ENCODE measurements at regions not wholly inside any gene's neighbourhood (a gene's known extent, or its start where the extent isn't known, plus 50 kb on each side); places are given as distances from the start of the nearest gene placed in this dataset.
A peak's percentile ranks its signal among the peaks of the same experiment; 100 is the strongest.

DNA sequence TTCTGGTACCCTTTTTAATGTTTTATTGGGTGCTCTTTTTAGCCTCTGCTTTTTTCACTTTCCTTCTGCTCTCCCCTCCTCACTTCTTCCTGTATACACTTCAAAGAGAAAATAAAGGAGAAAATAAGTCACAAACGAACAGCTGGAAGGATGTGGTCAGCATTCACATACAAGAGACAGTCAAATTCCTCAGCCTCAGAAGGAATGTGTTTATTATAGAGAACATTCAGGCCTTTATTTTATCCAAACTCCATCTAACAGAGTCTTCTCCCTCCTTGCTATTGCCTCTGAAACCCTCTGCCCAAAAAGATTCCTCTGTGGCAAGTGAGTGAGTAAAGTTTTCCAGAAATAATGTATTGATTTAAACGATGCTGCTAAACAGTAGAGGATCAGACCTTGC, 490.4 kb downstream of the FRK start:
- DNase-seq, result no peak
- H3K4me3 ChIP-seq (ENCODE audit: low read depth, low read length), result no peak overlapping the region
- H3K27ac ChIP-seq, result no peak overlapping the region
- H3K9me3 ChIP-seq (ENCODE audit: severe bottlenecking), result no peaks in the 10 kb centered on the region
- H3K36me3 ChIP-seq, result no peaks in the 10 kb centered on the region
- TF ChIP-seq, protein P1, sequence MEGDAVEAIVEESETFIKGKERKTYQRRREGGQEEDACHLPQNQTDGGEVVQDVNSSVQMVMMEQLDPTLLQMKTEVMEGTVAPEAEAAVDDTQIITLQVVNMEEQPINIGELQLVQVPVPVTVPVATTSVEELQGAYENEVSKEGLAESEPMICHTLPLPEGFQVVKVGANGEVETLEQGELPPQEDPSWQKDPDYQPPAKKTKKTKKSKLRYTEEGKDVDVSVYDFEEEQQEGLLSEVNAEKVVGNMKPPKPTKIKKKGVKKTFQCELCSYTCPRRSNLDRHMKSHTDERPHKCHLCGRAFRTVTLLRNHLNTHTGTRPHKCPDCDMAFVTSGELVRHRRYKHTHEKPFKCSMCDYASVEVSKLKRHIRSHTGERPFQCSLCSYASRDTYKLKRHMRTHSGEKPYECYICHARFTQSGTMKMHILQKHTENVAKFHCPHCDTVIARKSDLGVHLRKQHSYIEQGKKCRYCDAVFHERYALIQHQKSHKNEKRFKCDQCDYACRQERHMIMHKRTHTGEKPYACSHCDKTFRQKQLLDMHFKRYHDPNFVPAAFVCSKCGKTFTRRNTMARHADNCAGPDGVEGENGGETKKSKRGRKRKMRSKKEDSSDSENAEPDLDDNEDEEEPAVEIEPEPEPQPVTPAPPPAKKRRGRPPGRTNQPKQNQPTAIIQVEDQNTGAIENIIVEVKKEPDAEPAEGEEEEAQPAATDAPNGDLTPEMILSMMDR (IDR thresholded peaks at IDR 0.05; ENCODE audit: low read depth, low read length), result no peak
- H3K27me3 ChIP-seq (ENCODE audit: insufficient read depth, low read depth, severe bottlenecking), result no peaks in the 10 kb centered on the region

DNA sequence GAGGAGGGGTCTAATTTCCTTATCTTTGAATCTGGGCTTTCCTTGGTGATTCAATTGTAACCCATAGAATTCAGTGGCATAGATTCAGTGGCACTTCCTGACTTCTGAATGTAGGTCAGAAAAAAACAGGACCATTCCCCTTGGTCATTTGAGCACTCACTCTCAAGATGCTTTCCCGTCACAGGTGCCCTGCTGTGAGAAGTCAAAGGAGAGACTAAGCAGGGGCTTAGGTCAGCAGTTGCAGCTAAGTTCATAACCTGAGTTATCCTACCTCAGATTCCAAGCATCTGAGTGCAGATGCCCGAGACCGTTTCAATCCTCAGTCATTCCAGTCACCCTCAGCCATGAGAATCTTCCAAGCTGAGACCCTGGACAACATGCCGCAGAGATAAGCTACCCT, 506.6 kb downstream of the FRK start:
- Histone ChIP-seq H3K36me3 (no peaks in the 10 kb centered on the region), H3K27ac (no peak overlapping the region), H3K9me3 (ENCODE audit: severe bottlenecking) (no peaks in the 10 kb centered on the region), H3K27me3 (ENCODE audit: insufficient read depth, low read depth, severe bottlenecking) (no peaks in the 10 kb centered on the region), H3K4me3 (ENCODE audit: low read depth, low read length) (no peak overlapping the region)
- TF ChIP-seq, protein P1 (IDR thresholded peaks at IDR 0.05; ENCODE audit: low read depth, low read length), result no peak
- no peak for DNase-seq

DNA sequence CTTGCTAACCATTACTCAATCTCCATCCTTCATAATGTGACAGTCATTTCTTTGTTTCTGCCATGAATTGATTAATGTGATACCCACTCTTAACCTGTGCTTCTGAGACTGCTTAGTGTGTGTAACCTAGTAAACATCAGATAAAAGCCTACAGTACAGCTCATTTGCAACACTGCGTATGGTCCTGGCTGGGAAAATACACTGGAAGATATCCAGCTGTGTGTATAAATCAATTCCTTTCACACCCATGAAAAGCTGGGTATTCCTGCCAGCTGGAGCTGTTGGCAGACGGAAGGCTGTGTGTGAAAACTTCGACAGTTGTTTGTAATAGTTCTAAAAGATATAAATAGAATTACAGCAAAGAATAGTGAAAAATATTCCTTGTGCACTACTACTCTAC, 509.2 kb downstream of the FRK start:
- DNase-seq, result no peak
- no peak overlapping the region for H3K4me3 ChIP-seq (ENCODE audit: low read depth, low read length)
- H3K27ac ChIP-seq, result no peak overlapping the region
- no peaks in the 10 kb centered on the region for H3K9me3 ChIP-seq (ENCODE audit: severe bottlenecking)
- no peaks in the 10 kb centered on the region for H3K27me3 ChIP-seq (ENCODE audit: insufficient read depth, low read depth, severe bottlenecking)
- no peaks in the 10 kb centered on the region for H3K36me3 ChIP-seq
- TF ChIP-seq, protein P1 (IDR thresholded peaks at IDR 0.05; ENCODE audit: low read depth, low read length), result no peak

DNA sequence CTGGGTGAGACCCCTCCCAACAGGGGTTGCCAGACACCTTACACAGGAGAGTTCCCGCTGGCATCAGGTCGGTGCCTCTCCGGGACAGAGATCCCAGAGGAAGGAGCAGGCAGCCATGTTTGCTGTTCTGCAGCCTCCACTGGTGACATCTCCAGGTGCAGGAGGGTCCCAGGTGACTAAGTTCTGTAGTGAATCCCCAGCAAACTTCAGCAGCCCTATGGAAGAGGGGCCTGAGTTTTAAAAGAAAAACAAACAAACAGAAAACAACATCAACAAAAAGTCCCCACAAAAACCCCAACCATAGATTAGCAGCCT, 515.1 kb downstream of the FRK start:
- TF ChIP-seq, protein P1 (IDR thresholded peaks at IDR 0.05; ENCODE audit: low read depth, low read length), result no peak
- DNase-seq, result no peak
- Histone ChIP-seq H3K4me3 (ENCODE audit: low read depth, low read length) (no peak overlapping the region), H3K27me3 (ENCODE audit: insufficient read depth, low read depth, severe bottlenecking) (no peaks in the 10 kb centered on the region), H3K36me3 (no peaks in the 10 kb centered on the region), H3K27ac (no peak overlapping the region), H3K9me3 (ENCODE audit: severe bottlenecking) (no peaks in the 10 kb centered on the region)

DNA sequence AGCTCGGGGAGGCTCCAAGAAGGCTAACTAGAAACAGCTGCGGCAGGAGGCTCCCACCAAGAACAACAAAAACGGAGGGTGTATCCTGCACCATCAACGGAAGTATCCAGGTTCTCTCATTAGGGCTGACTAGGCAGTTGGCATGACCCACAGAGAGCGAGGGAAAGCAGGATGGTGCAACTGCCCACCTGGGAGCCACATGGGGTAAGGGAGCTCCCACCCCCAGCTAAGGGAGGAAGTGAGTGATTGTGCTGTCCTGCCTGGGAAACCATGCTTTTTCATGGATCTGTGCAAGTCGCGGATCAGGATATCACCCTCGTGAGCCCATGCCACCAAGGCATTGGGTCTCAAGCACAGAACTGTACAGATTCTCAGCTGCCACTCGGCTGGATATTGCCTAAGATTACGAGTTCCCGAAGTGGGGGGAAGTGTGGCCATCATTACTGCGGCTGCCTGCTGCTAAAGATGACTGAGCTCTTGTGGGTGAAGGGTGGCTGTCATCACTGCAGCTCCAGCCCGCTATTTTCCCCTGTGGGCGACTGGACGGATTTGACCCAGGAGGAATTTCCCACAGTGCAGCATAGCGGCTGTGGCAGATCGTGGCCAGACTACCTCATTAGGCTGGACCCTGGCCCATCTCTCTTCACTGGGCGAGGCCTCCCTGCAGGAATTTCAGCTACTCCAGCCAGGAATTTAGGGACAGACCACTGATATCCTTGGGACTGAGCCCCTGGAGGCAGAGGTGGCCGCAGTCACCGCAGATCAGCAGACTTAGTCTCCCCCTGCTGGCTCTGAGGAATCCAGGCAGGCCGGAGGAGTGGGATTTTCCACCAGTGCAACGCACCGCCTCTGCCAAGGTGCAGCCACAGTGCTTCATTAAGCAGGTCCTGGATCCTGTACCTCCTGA, 515.7 kb downstream of the FRK start:
- H3K27ac ChIP-seq, result no peak overlapping the region

More for the DNA sequence above, 515.7 kb downstream of the FRK start:
- no peaks in the 10 kb centered on the region for H3K27me3 ChIP-seq (ENCODE audit: insufficient read depth, low read depth, severe bottlenecking)
- H3K9me3 ChIP-seq (ENCODE audit: severe bottlenecking), result no peaks in the 10 kb centered on the region
- H3K4me3 ChIP-seq (ENCODE audit: low read depth, low read length), result no peak overlapping the region
- peak; percentile 36 for DNase-seq
- TF ChIP-seq, protein P1 (IDR thresholded peaks at IDR 0.05; ENCODE audit: low read depth, low read length), result peak; percentile 58
- H3K36me3 ChIP-seq, result no peaks in the 10 kb centered on the region

Data from WERI-Rb-1 (cell line).